Endothelial cell of umbilical vein (primary cell): ENCODE measurements at regions not wholly inside any gene's neighbourhood (a gene's known extent, or its start where the extent isn't known, plus 50 kb on each side); places are given as distances from the start of the nearest gene placed in this dataset.

Experiments
- EZH2 ChIP-seq: IDR thresholded peaks from 2 replicates; pipeline ENCODE4 v1.6.1; 2012; ENCODE audit warnings: borderline replicate concordance, low read depth, mild to moderate bottlenecking, moderate library complexity, low read length, inconsistent platforms; ENCODE audit not compliant: severe bottlenecking
- FOS ChIP-seq: IDR thresholded peaks from 2 replicates; pipeline ENCODE4 v1.6.1; 2011; ENCODE audit warnings: mild to moderate bottlenecking, low read length, moderate library complexity, borderline replicate concordance; ENCODE audit not compliant: insufficient read depth
- GATA2 ChIP-seq: IDR thresholded peaks from 2 replicates; pipeline ENCODE4 v1.7.0; 2011; ENCODE audit warnings: low read depth, mild to moderate bottlenecking, moderate library complexity, mixed read lengths, low read length; ENCODE audit not compliant: insufficient read length, insufficient read depth
- JUN ChIP-seq: IDR thresholded peaks from 2 replicates; pipeline ENCODE4 v1.6.1; 2011; ENCODE audit warnings: borderline replicate concordance, low read depth; ENCODE audit not compliant: insufficient read length, insufficient read depth
- MYC ChIP-seq: IDR thresholded peaks from one replicate; pipeline ENCODE4 v1.6.1; 2011; ENCODE audit warnings: mild to moderate bottlenecking, low read depth, low read length
- POLR2A ChIP-seq: IDR thresholded peaks from 2 replicates; pipeline ENCODE4 v1.6.1; 2012; ENCODE audit warnings: low read depth, mild to moderate bottlenecking, control low read depth, low read length
- POLR2AphosphoS5 ChIP-seq: IDR thresholded peaks from 2 replicates; pipeline ENCODE4 v1.6.1; 2012; ENCODE audit warnings: low read depth, mild to moderate bottlenecking, control low read depth, low read length, moderate library complexity; ENCODE audit not compliant: insufficient read depth
- TF ChIP-seq, protein P1 (sequence below), 2 donors: IDR thresholded peaks; 1 replicate in 1 of 2; 2 replicates in 1 of 2; pipeline ENCODE4 v1.5.1; 2011; ENCODE audit warnings: low read length in 2 of 2, mild to moderate bottlenecking in 2 of 2, moderate library complexity in 2 of 2, control low read depth in 1 of 2, inconsistent platforms in 1 of 2, low read depth in 1 of 2; ENCODE audit not compliant: insufficient read depth in 1 of 2; ENCODE audit errors: extremely low read depth in 1 of 2
- TF ChIP-seq, protein P2 (sequence below): IDR thresholded peaks from 2 replicates; pipeline ENCODE4 v1.6.1; 2011; ENCODE audit not compliant: insufficient read depth, insufficient read length

DNA sequence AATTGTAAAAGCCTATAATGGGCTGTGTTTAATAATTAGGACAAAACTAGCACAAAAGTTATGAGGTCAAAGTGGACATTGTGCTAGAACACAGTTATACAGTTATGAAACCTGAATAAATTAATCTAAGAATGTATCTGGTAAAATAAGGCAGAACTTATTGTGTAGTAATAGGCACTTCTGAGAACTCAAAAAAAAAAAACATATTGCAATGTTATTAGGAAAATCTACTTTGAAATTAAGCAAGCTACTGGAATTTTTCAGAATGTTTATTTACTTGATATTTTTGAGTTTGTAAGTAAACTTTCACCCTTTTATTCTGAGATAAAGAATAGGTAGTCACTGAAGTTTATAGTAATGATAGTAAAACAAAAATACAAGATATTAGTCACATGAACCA, 135.8 kb upstream of the ABCB5 start:
- TF ChIP-seq, protein P1, sequence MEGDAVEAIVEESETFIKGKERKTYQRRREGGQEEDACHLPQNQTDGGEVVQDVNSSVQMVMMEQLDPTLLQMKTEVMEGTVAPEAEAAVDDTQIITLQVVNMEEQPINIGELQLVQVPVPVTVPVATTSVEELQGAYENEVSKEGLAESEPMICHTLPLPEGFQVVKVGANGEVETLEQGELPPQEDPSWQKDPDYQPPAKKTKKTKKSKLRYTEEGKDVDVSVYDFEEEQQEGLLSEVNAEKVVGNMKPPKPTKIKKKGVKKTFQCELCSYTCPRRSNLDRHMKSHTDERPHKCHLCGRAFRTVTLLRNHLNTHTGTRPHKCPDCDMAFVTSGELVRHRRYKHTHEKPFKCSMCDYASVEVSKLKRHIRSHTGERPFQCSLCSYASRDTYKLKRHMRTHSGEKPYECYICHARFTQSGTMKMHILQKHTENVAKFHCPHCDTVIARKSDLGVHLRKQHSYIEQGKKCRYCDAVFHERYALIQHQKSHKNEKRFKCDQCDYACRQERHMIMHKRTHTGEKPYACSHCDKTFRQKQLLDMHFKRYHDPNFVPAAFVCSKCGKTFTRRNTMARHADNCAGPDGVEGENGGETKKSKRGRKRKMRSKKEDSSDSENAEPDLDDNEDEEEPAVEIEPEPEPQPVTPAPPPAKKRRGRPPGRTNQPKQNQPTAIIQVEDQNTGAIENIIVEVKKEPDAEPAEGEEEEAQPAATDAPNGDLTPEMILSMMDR (IDR thresholded peaks at IDR 0.05; ENCODE audit: extremely low read depth in 1 of 2, insufficient read depth in 1 of 2, low read depth in 1 of 2, low read length in 2 of 2), result no peak
- TF ChIP-seq, protein P2, sequence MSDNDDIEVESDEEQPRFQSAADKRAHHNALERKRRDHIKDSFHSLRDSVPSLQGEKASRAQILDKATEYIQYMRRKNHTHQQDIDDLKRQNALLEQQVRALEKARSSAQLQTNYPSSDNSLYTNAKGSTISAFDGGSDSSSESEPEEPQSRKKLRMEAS, result no peak
- TF ChIP-seq EZH2, result no peak
- TF ChIP-seq POLR2A, result no peak
- no peak for TF ChIP-seq JUN
- TF ChIP-seq GATA2, result no peak
- TF ChIP-seq MYC, result no peak
- TF ChIP-seq FOS, result no peak
- no peak for TF ChIP-seq POLR2AphosphoS5
